HG03432 (cell line): ENCODE measurements at regions not wholly inside any gene's neighbourhood (a gene's known extent, or its start where the extent isn't known, plus 50 kb on each side); places are given as distances from the start of the nearest gene placed in this dataset.
"Not testable (repeated sequence)": the region's sequence is repeated elsewhere in the genome, so short reads cannot be mapped to it uniquely, and the experiment has no call there.

Source experiments
- ATAC-seq: cut with Tn5 transposase; IDR thresholded peaks from one replicate; pipeline ENCODE4 v1.9.1; 2021; ENCODE audit warnings: mild to moderate bottlenecking, moderate library complexity; ENCODE audit not compliant: unreplicated experiment

DNA sequence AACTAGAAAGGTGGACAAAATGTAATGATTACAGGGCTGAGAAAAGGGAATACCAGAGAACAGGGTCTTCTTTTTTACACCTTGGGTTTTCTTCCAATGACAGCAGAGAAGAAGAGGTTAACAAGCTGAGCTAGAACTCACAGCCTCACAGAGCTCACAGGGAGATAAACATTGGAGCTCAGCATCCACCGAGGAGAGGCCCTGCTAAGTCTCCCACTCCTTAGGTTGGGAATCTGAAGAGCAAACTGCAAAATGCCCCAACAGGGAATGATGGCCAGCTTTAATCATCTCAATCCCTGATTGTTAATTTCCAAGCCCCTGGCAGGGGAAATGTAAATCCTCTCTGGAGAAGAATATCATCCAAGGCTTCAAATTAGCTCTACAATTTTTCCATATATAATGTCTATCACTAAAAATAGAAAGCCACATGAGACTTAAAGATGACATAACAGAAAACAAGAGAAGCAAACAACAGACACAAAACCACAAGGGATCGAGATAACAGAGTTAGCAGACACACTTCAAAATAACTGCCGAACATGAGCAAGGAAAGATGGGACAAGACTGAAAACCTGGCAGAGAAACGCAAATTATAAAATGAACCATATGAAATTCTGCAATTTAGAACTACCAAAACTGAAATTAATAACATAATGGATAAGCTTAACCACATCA, 66.1 kb upstream of the ZSCAN2 start:
- ATAC-seq: not testable (repeated sequence)

DNA sequence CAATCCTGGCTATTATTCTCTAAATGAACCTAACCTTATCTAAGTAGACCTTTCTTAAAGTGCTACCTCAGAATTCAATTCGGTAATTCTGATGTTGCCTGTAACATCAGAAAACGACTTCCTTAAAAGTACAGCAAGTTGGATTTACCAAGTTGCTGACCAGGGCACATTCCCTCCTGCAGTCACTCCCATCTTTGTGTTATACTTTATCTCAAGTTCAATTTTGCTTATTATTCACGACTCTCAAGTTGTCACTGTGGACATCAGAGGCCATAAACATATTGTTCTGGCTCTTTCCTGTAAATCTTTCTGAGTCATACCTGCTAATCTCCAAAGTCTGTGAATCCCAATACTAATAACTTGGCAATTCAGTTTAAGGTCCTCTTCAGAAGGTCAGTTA, 64.6 kb upstream of the ZSCAN2 start:
- ATAC-seq: not testable (repeated sequence)

DNA sequence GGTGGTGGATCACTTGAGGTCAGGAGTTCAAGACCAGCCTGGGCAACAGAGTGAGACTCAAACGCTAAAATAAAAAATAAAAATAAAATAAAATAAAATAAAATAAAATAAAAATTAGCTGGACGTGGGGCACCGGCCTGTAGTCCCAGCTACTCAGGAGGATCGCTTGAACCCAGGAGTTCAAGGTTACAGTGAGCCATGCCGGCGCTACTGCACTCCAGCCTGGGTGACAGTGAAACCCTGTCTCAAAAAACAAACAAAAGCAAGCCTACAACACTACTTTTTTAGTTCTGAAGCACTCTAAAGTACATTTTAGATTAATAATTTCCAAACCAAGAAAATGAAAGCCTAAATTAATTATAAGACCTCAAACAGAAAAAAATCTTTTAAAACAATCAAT, 56.2 kb upstream of the ZSCAN2 start:
- ATAC-seq: not testable (repeated sequence)

DNA sequence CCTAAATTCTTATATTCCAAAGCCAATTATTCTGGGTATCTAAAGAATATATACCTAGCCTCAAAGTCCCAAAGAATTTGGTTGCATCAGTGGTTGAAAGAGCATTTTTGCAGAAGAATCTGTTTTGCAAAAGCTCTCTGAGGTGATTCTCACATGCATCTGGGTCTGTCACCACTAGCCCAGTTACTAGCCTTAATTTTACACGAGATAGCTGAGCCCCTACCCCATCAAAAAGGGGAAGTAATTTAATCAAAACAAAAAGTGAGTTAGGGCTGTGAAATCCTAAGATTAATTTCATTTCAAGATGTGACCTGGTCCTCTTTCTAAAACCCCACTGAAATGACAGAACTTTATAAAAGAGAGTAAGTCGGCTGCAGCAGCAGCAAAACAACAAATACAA, 53.7 kb upstream of the ZSCAN2 start:
- ATAC-seq: not testable (repeated sequence)

DNA sequence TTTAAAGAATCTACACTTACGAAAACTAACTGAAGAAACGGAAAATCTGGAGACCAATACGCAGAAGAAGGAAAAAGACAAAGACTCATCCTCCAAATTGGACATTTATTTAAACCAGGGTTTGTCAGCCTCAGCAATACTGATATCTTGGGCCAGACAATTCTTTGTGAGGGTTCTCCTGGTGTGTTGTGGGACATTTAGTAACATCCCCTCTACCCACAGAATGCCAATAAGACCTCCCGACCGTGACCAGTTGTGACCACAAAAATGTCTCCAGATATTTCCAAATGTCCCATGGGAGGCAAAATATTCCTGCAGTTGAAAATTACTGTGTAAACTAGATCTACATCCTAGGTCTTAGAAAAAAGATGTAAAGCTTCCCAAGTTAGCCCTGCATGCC, 50.3 kb upstream of the ZSCAN2 start:
- not testable (repeated sequence) for ATAC-seq
